Sigmoid colon (tissue), 6 donors: ENCODE measurements at regions not wholly inside any gene's neighbourhood (a gene's known extent, or its start where the extent isn't known, plus 50 kb on each side); places are given as distances from the start of the nearest gene placed in this dataset.

Experiments used
- DNase-seq: peaks from one replicate; pipeline ENCODE4 v3.0.0-alpha.2; 2019
- H3K27ac ChIP-seq, 4 donors: fragments of 200-600 bp; sonication (generic); one replicate each; pipeline ENCODE4 v1.5.1; 2016 to 2019; ENCODE audit warnings: mild to moderate bottlenecking in 1 of 4
- H3K27me3 ChIP-seq, 3 donors: fragments of 200-600 bp; sonication (generic); one replicate each; pipeline ENCODE4 v1.5.1; 2019; ENCODE audit warnings: mild to moderate bottlenecking in 1 of 3
- H3K36me3 ChIP-seq, 4 donors: fragments of 200-600 bp; sonication (generic); one replicate each; pipeline ENCODE4 v1.5.1; 2016 to 2019
- H3K4me1 ChIP-seq, 4 donors: fragments of 200-600 bp; sonication (generic); one replicate each; pipeline ENCODE4 v1.5.1; 2017 to 2019
- H3K4me3 ChIP-seq, 4 donors: fragments of 200-600 bp; sonication (generic); one replicate each; pipeline ENCODE4 v1.5.1; 2017 to 2019; ENCODE audit warnings: mild to moderate bottlenecking in 2 of 4, moderate library complexity in 1 of 4
- H3K9me3 ChIP-seq, 4 donors: fragments of 200-600 bp in 3 of 4; sonication (generic) in 3 of 4; one replicate each; pipeline versions ENCODE4 v1.5.1 to v1.6.1; 2013 to 2019
- EP300 ChIP-seq, 4 donors: sonication (generic); formaldehyde crosslinking; IDR thresholded peaks; one replicate each; pipeline ENCODE4 v1.6.1; 2017; ENCODE audit warnings: antibody characterized with exemption in 4 of 4
- POLR2A ChIP-seq, 2 donors: fragments of 450-650 bp; IDR thresholded peaks; one replicate each; pipeline ENCODE4 v1.6.1; 2016; ENCODE audit warnings: antibody characterized with exemption in 2 of 2, mild to moderate bottlenecking in 2 of 2, moderate library complexity in 2 of 2
- POLR2AphosphoS5 ChIP-seq, 4 donors: sonication (generic); formaldehyde crosslinking; IDR thresholded peaks; one replicate each; pipeline ENCODE4 v1.6.1; 2017; ENCODE audit warnings: antibody characterized with exemption in 4 of 4
- WGBS, 2 donors: extraction: QIAGEN DNeasy Blood & Tissue Kit; methylation state at CpG; one replicate each; pipeline ENCODE4 v1.1.7; 2013; 5-methylcytosine and 5-hydroxymethylcytosine counted together
- intact Hi-C: fragments of 100-400 bp; cut with DNase I; formaldehyde crosslinking; loops from one replicate; pipeline ENCODE4 v1.15.1; 2023
- TF ChIP-seq, protein P1 (sequence below), 4 experiments: fragments of 450-650 bp in 3 of 4; fragments of 200-600 bp in 1 of 4; IDR thresholded peaks; one replicate each; pipeline ENCODE4 v1.5.1; 2016 to 2019; ENCODE audit warnings: antibody characterized with exemption in 4 of 4, mild to moderate bottlenecking in 3 of 4, moderate library complexity in 2 of 4
- donor health status: healthy with polysubstance abuse.
- donor health status: healthy.

DNA sequence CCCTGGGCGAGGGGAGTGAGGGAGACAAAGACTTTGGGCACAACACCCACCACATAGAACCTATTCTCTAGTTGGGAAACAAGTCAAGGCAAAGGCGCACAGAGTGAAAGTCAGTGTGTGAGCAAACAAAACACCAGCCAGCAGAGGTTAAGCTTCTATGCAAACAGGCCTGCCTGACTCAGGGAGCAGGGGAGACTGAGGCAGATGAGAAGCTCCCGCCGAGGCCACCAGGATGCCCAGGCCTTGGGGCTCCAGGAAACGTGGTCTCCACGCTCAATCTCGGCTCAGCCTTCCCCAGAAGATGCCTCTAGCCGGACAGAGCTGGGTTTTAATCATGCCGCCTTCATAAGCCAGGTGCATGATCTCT is 74.1 kb upstream of the KCNMA1 start:
- Histone ChIP-seq H3K9me3 (no peaks in the 10 kb centered on the region), H3K27ac (no peak overlapping the region), H3K36me3 (no peaks in the 10 kb centered on the region), H3K27me3 (no peaks in the 10 kb centered on the region), H3K4me1 (peaks cover 0 to 9% (median 5%) of the 10 kb centered on the region in 4 donors), H3K4me3 (peak overlapping the region in 1 of 4 donors; percentile 57)
- intact Hi-C loops: loop anchor here (5.0 kb wide), 2 partner anchors 319 to 544 kb away; no protein-coding TSS in a partner anchor
- DNase-seq: no peak
- WGBS, 2 donors: 23 to 39% methylated on average over 9 of the region's 9 CpGs
- TF ChIP-seq, protein P1, sequence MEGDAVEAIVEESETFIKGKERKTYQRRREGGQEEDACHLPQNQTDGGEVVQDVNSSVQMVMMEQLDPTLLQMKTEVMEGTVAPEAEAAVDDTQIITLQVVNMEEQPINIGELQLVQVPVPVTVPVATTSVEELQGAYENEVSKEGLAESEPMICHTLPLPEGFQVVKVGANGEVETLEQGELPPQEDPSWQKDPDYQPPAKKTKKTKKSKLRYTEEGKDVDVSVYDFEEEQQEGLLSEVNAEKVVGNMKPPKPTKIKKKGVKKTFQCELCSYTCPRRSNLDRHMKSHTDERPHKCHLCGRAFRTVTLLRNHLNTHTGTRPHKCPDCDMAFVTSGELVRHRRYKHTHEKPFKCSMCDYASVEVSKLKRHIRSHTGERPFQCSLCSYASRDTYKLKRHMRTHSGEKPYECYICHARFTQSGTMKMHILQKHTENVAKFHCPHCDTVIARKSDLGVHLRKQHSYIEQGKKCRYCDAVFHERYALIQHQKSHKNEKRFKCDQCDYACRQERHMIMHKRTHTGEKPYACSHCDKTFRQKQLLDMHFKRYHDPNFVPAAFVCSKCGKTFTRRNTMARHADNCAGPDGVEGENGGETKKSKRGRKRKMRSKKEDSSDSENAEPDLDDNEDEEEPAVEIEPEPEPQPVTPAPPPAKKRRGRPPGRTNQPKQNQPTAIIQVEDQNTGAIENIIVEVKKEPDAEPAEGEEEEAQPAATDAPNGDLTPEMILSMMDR (IDR thresholded peaks at IDR 0.05): peak in 1 of 4 experiments; percentile 51
- no peak for TF ChIP-seq EP300 (IDR thresholded peaks at IDR 0.05)

DNA sequence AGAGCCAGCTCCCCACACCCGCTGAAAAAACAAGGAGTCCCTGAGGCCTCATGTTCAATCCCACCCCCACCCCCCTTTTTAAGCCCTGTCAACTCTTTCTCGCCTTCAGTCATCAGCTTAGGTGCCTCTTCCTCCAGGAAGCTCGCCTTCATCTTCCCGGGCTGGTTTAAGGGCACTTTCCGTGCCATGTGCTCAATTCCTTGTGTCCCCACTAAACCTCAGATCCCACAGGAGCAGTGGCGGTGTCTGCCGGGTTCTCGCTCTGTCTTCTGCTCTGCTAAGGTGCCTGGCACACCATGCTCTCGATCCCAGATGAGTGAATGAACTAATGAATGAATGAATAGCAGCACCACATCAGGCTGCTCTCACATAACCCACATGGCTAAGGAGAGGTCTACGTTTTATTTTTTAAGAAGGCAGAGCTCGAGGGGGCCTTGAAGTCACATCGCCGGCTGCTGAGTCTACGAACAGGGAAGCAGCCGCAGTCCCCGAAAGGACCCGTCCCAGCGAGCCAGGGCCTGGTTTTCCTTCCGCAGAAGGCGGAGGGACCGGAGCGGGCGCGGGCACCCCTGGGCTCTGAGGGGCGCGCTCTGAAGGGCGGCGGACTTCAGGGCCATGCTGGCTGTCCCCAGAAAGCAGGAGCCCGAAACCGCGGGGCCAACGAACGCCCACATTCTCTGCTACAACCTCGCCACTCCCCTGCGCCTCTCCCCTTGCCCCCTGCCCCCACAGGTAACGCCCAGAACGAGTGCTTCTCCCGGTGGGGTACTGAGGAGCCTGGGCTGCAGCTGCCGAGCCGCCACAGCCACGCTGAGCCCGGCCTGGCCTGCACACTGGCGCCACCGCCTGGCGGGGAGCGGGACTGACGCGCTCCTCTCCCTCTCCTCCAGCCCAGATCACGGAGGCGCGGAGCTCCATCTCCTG is 73.4 kb upstream of the KCNMA1 start:
- peak overlapping the region; percentile 15 to 57 (median 50) for H3K4me3 ChIP-seq
- H3K27ac ChIP-seq: peak overlapping the region in 1 of 4 donors; percentile 35
- no peaks in the 10 kb centered on the region for H3K27me3 ChIP-seq
- no peak for TF ChIP-seq POLR2A (IDR thresholded peaks at IDR 0.05)
- TF ChIP-seq EP300 (IDR thresholded peaks at IDR 0.05): no peak
- TF ChIP-seq, protein P1 (IDR thresholded peaks at IDR 0.05): peak; percentile 86 to 99 (median 96)
- H3K36me3 ChIP-seq: no peaks in the 10 kb centered on the region
- H3K4me1 ChIP-seq: peaks cover 0 to 9% (median 5%) of the 10 kb centered on the region in 4 donors
- DNase-seq: peak; percentile 82
- H3K9me3 ChIP-seq: no peaks in the 10 kb centered on the region
- WGBS, 2 donors: 11 to 20% methylated on average over 51 of the region's 51 CpGs
- intact Hi-C loops: loop anchor here (5.0 kb wide), 2 partner anchors 319 to 544 kb away; no protein-coding TSS in a partner anchor

GRCh38 chr10:77710081-77710551 is 72.5 kb upstream of the KCNMA1 start:
- Histone ChIP-seq H3K27ac (no peak overlapping the region), H3K36me3 (no peaks in the 10 kb centered on the region), H3K4me3 (no peak overlapping the region), H3K4me1 (peaks cover 0 to 9% (median 5%) of the 10 kb centered on the region in 4 donors), H3K9me3 (no peaks in the 10 kb centered on the region), H3K27me3 (no peaks in the 10 kb centered on the region)
- no peak for DNase-seq
- intact Hi-C loops: loop anchor here (5.0 kb wide), 2 partner anchors 318 to 543 kb away; no protein-coding TSS in a partner anchor
- WGBS, 2 donors: 71 to 80% methylated on average over 14 of the region's 14 CpGs
- TF ChIP-seq POLR2AphosphoS5 (IDR thresholded peaks at IDR 0.05) (no peak), POLR2A (IDR thresholded peaks at IDR 0.05) (no peak), EP300 (IDR thresholded peaks at IDR 0.05) (no peak)
- TF ChIP-seq, protein P1 (IDR thresholded peaks at IDR 0.05): no peak

DNA sequence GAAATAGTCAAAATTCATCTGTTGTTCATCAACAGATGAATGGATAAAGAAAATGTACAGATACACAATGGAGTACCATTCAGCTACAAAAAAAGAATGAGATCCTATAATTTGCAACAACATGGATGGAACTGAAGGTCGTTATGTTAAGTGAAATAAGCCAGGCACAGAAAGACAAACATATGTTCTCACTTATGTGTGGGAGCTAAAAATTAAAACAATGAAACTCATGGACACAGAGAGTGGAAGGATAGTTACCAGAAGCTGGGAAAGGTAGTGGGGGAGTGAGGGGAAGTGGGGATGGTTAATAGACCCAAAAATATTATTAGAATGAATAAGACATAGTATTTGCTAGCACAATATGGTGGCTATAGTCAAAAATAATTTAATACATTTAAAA is 70.0 kb upstream of the KCNMA1 start:
- TF ChIP-seq POLR2AphosphoS5 (IDR thresholded peaks at IDR 0.05): no peak
- no peak for TF ChIP-seq EP300 (IDR thresholded peaks at IDR 0.05)
- TF ChIP-seq POLR2A (IDR thresholded peaks at IDR 0.05): no peak
- Histone ChIP-seq H3K27me3 (no peaks in the 10 kb centered on the region), H3K4me1 (peaks cover 0 to 9% (median 5%) of the 10 kb centered on the region in 4 donors), H3K9me3 (no peaks in the 10 kb centered on the region), H3K27ac (no peak overlapping the region), H3K4me3 (no peak overlapping the region), H3K36me3 (no peaks in the 10 kb centered on the region)
- intact Hi-C loops: loop anchor here (5.0 kb wide), 1 partner anchor 60 kb away; no protein-coding TSS in a partner anchor
- 59 to 65% methylated on average over 1 of the region's 1 CpG for WGBS, 2 donors
- no peak for DNase-seq

- H3K27me3 ChIP-seq: no peaks in the 10 kb centered on the region
- no peaks in the 10 kb centered on the region for H3K9me3 ChIP-seq
- no peak for DNase-seq
- H3K27ac ChIP-seq: no peak overlapping the region
- TF ChIP-seq POLR2A (IDR thresholded peaks at IDR 0.05) (no peak), POLR2AphosphoS5 (IDR thresholded peaks at IDR 0.05) (no peak), EP300 (IDR thresholded peaks at IDR 0.05) (no peak)
- TF ChIP-seq, protein P1 (IDR thresholded peaks at IDR 0.05): no peak
- intact Hi-C loops: no loop called here
- H3K4me1 ChIP-seq: peaks cover 0 to 6% (median 0%) of the 10 kb centered on the region in 4 donors
- 55 to 61% methylated on average over 3 of the region's 3 CpGs for WGBS, 2 donors
- no peaks in the 10 kb centered on the region for H3K36me3 ChIP-seq
- H3K4me3 ChIP-seq: no peak overlapping the region
Measured at GRCh38 chr10:77702166-77702565, 64.6 kb upstream of the KCNMA1 start.
